ENCODE measurements at regions not wholly inside any gene's neighbourhood (a gene's known extent, or its start where the extent isn't known, plus 50 kb on each side); places are given as distances from the start of the nearest gene placed in this dataset.

DNA sequence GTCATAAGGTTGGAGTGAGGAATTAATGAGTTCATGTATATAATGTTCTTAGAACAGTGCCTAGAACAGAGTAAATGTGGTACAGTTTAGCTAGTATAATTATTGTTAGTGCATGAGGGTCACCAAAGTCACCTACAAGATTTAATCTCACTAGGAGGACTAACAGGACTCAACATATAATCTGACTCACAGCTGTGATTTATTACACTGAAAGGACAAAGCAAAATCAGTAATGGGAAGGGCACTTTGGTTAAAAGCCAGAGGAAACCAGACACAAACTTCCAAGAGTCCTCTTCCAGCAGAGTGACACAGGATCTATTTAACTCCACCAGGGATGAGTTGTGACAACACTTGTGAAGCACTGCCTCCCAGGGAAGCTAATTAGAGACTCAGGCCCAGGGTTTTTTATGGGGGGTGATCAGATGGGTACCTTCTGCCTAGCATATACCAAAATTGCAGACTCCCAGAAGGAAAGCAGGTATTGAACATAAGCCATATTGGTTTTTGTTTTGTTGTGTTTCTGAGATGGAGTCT lies 341.2 kb upstream of the DACH1 start:
- H3K27ac ChIP-seq (ENCODE audit: low read length) = no peak overlapping the region
- no peak overlapping the region for H3K4me3 Mint-ChIP-seq
- no peak overlapping the region for H3K4me3 ChIP-seq (ENCODE audit: control insufficient read depth in 1 of 2, extremely low read depth in 1 of 2, low read length in 1 of 2)
- H3K27me3 Mint-ChIP-seq = no peaks in the 10 kb centered on the region
- ChIA-PET POLR2A (no interaction called here), CTCF (interaction anchor here in 1 of 2 donors (0.7 kb wide), 1 partner anchor 1692 kb away, joined by 3 read pairs; no protein-coding TSS in a partner anchor)
- no peaks in the 10 kb centered on the region for H3K36me3 ChIP-seq (ENCODE audit: control insufficient read depth in 2 of 2, extremely low read depth in 1 of 2, insufficient read depth in 1 of 2, low read length in 1 of 2)
- H3K27ac Mint-ChIP-seq = no peak overlapping the region
- DNase-seq (no peak), ATAC-seq (replicated peaks in 1 of 4) (no peak)
- H3K27me3 ChIP-seq (replicated peaks in 1 of 2; ENCODE audit: control insufficient read depth in 2 of 2, extremely low read depth in 1 of 2, insufficient read depth in 2 of 2, low read length in 1 of 2) = no peaks in the 10 kb centered on the region
- H3K4me1 Mint-ChIP-seq = no peaks in the 10 kb centered on the region
- no peaks in the 10 kb centered on the region for H3K4me1 ChIP-seq (ENCODE audit: control insufficient read depth in 1 of 2, extremely low read depth in 1 of 2, insufficient read depth in 2 of 2, low read length in 2 of 2)
- peaks cover 0 to 4% (median 0%) of the 10 kb centered on the region in 3 donors for H3K9me3 Mint-ChIP-seq
- no peaks in the 10 kb centered on the region for H3K9me3 ChIP-seq
- H3K36me3 Mint-ChIP-seq = no peaks in the 10 kb centered on the region

DNA sequence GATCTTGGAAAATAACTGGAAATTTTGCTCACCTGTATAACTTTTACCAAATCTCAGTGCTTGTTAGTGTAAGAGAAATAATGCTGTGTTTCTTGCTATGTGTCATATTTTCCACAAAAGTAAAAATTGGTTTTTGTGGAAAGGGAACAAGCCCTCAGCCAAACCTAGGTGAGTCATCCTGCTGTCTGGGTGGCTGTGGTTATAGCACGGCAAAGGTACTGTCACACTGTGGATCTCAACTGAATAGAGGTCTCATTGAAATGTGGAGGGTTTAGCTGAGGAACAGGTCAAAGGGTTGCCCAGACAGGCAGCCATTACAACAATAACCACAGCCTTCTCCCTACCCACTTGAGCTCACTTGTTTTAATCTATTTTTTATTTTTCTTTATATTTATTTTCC lies 338.8 kb upstream of the DACH1 start:
- CTCF ChIA-PET = no interaction called here
- no peaks in the 10 kb centered on the region for H3K4me1 ChIP-seq (ENCODE audit: control insufficient read depth in 1 of 2, extremely low read depth in 1 of 2, insufficient read depth in 2 of 2, low read length in 2 of 2)
- H3K9me3 Mint-ChIP-seq = no peaks in the 10 kb centered on the region

DNA sequence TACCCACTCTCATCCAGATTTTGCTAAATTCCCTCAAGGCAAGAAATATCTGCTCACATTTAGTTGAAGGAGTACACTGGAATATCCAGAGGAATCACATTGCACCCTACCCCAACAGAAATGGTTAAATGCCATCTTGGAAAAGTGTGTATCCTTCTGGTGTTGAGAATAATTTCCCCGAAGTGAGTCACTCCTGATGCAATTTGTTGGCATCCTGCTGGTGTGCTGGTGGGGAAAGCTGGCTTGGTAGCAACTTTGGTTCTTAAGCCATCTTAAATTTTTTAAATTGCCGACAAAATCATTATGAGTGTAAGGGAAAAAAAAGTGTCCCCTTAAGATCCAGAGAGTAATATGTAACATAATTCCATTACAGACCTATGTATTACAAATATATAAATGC lies 337.3 kb upstream of the DACH1 start:
- Mint-ChIP-seq H3K27me3 (no peaks in the 10 kb centered on the region), H3K9me3 (no peaks in the 10 kb centered on the region), H3K4me3 (no peak overlapping the region), H3K36me3 (no peaks in the 10 kb centered on the region), H3K4me1 (no peaks in the 10 kb centered on the region), H3K27ac (no peak overlapping the region)
- H3K9me3 ChIP-seq = no peaks in the 10 kb centered on the region
- no peak overlapping the region for H3K27ac ChIP-seq (ENCODE audit: low read length)
- no peaks in the 10 kb centered on the region for H3K4me1 ChIP-seq (ENCODE audit: control insufficient read depth in 1 of 2, extremely low read depth in 1 of 2, insufficient read depth in 2 of 2, low read length in 2 of 2)
- H3K4me3 ChIP-seq (ENCODE audit: control insufficient read depth in 1 of 2, extremely low read depth in 1 of 2, low read length in 1 of 2) = no peak overlapping the region
- H3K36me3 ChIP-seq (ENCODE audit: control insufficient read depth in 2 of 2, extremely low read depth in 1 of 2, insufficient read depth in 1 of 2, low read length in 1 of 2) = no peaks in the 10 kb centered on the region
- ChIA-PET CTCF (no interaction called here), POLR2A (no interaction called here)
- ATAC-seq (replicated peaks in 1 of 4) (no peak), DNase-seq (no peak)
- 67% methylated on average over 1 of the region's 2 CpGs for WGBS (ENCODE audit: insufficient coverage)
- H3K27me3 ChIP-seq (replicated peaks in 1 of 2; ENCODE audit: control insufficient read depth in 2 of 2, extremely low read depth in 1 of 2, insufficient read depth in 2 of 2, low read length in 1 of 2) = no peaks in the 10 kb centered on the region

More for the DNA sequence above, 338.8 kb upstream of the DACH1 start:
- Histone ChIP-seq H3K9me3 (no peaks in the 10 kb centered on the region), H3K27me3 (replicated peaks in 1 of 2; ENCODE audit: control insufficient read depth in 2 of 2, extremely low read depth in 1 of 2, insufficient read depth in 2 of 2, low read length in 1 of 2) (no peaks in the 10 kb centered on the region), H3K4me3 (ENCODE audit: control insufficient read depth in 1 of 2, extremely low read depth in 1 of 2, low read length in 1 of 2) (no peak overlapping the region), H3K27ac (ENCODE audit: low read length) (no peak overlapping the region), H3K36me3 (ENCODE audit: control insufficient read depth in 2 of 2, extremely low read depth in 1 of 2, insufficient read depth in 1 of 2, low read length in 1 of 2) (no peaks in the 10 kb centered on the region)
- POLR2A ChIA-PET = no interaction called here
- no peak overlapping the region for H3K27ac Mint-ChIP-seq
- ATAC-seq (replicated peaks in 1 of 4) (no peak), DNase-seq (no peak)
- 40% methylated on average over 1 of the region's 1 CpG for WGBS (ENCODE audit: insufficient coverage)
- no peaks in the 10 kb centered on the region for H3K4me1 Mint-ChIP-seq
- H3K36me3 Mint-ChIP-seq = no peaks in the 10 kb centered on the region
- H3K27me3 Mint-ChIP-seq = no peaks in the 10 kb centered on the region
- H3K4me3 Mint-ChIP-seq = no peak overlapping the region

DNA sequence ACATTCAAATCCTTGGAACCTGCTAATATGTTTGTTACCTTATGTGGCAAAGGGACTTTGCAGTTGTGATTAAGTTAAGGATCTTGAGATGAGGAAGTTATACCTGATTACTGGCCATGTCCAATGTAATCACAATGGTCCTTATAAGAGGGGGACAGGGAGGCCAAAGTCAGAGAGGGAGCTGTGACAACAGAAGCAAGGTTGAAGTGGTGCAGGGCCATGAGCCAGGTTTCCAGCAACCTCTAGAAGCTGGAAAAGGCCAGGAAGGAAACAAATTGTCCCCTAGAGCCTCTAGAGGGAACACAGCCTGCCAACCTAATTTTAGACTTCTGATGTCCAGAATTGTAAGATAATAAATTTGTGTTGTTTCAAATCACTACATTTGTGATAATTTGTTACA lies 334.7 kb upstream of the DACH1 start:
- Mint-ChIP-seq H3K27me3 (no peaks in the 10 kb centered on the region), H3K36me3 (no peaks in the 10 kb centered on the region), H3K27ac (no peak overlapping the region), H3K9me3 (no peaks in the 10 kb centered on the region), H3K4me3 (no peak overlapping the region), H3K4me1 (no peaks in the 10 kb centered on the region)
- no peaks in the 10 kb centered on the region for H3K9me3 ChIP-seq
- H3K27me3 ChIP-seq (replicated peaks in 1 of 2; ENCODE audit: control insufficient read depth in 2 of 2, extremely low read depth in 1 of 2, insufficient read depth in 2 of 2, low read length in 1 of 2) = no peaks in the 10 kb centered on the region
- H3K4me1 ChIP-seq (ENCODE audit: control insufficient read depth in 1 of 2, extremely low read depth in 1 of 2, insufficient read depth in 2 of 2, low read length in 2 of 2) = no peaks in the 10 kb centered on the region
- ATAC-seq (replicated peaks in 1 of 4) (no peak), DNase-seq (no peak)
- H3K4me3 ChIP-seq (ENCODE audit: control insufficient read depth in 1 of 2, extremely low read depth in 1 of 2, low read length in 1 of 2) = no peak overlapping the region
- ChIA-PET POLR2A (no interaction called here), CTCF (no interaction called here)
- no peak overlapping the region for H3K27ac ChIP-seq (ENCODE audit: low read length)
- H3K36me3 ChIP-seq (ENCODE audit: control insufficient read depth in 2 of 2, extremely low read depth in 1 of 2, insufficient read depth in 1 of 2, low read length in 1 of 2) = no peaks in the 10 kb centered on the region

DNA sequence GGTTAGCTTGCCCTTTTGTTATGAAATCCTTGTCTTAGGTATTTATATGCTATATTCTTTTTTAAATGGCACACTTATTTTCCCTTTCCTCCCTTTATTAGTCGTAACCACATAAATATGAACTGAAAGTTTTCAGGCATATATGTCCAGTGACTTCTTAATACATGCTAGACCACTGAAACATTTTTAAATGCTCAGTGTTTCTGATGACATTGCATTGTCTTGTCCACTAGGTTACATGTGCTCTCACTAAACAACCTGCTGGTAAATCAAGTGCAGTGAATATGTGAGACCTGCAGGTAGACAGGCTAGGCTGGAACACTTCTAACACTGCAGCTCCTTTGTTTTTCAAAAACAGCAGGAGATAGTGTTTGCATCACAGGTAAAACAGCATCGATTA lies 332.6 kb upstream of the DACH1 start:
- no peaks in the 10 kb centered on the region for H3K36me3 Mint-ChIP-seq
- Histone ChIP-seq H3K27ac (ENCODE audit: low read length) (no peak overlapping the region), H3K9me3 (no peaks in the 10 kb centered on the region), H3K4me1 (ENCODE audit: control insufficient read depth in 1 of 2, extremely low read depth in 1 of 2, insufficient read depth in 2 of 2, low read length in 2 of 2) (no peaks in the 10 kb centered on the region), H3K36me3 (ENCODE audit: control insufficient read depth in 2 of 2, extremely low read depth in 1 of 2, insufficient read depth in 1 of 2, low read length in 1 of 2) (no peaks in the 10 kb centered on the region), H3K4me3 (ENCODE audit: control insufficient read depth in 1 of 2, extremely low read depth in 1 of 2, low read length in 1 of 2) (no peak overlapping the region), H3K27me3 (replicated peaks in 1 of 2; ENCODE audit: control insufficient read depth in 2 of 2, extremely low read depth in 1 of 2, insufficient read depth in 2 of 2, low read length in 1 of 2) (no peaks in the 10 kb centered on the region)
- DNase-seq (no peak), ATAC-seq (replicated peaks in 1 of 4) (no peak)
- H3K4me1 Mint-ChIP-seq = no peaks in the 10 kb centered on the region
- H3K27me3 Mint-ChIP-seq = no peaks in the 10 kb centered on the region
- POLR2A ChIA-PET = no interaction called here
- H3K27ac Mint-ChIP-seq = no peak overlapping the region
- H3K4me3 Mint-ChIP-seq = no peak overlapping the region
- no CpG with 5 or more reads among the region's 2 CpGs for WGBS (ENCODE audit: insufficient coverage)
- H3K9me3 Mint-ChIP-seq = peaks cover 0 to 2% (median 0%) of the 10 kb centered on the region in 3 donors
- CTCF ChIA-PET = no interaction called here

DNA sequence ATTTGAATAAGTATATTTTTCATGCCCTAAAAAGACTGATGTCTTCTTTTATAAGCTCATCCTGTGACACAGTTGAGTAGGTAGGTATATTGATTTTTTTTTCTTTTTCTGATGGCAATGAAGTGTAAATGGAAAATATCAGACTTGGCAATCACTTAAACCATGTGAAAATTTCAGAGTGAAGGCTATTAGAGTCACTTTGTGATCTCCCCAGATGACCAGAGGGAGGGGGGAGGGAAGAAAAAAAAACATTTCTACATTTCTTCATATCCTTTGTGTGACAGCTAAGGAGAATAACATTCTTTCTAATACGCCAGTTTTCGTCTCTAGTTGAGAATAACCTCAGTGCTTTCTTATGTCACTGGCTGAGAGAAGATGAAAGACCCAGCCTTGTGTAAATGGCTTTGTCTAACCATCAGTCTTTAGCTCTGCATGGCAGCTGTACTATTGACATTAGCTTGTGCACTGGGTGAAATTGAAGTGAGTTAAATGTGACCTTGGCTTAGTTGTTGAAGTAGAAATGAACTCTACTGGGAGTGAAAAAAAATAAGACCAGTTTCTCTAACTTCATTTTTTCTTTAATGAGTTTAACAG lies 332.1 kb upstream of the DACH1 start:
- no peak for ATAC-seq (replicated peaks in 1 of 4)
- ChIA-PET POLR2A (no interaction called here), CTCF (interaction anchor here in 1 of 2 donors (0.7 kb wide), 1 partner anchor 315 kb away, joined by 11 read pairs; no protein-coding TSS in a partner anchor)
- H3K4me3 ChIP-seq (ENCODE audit: control insufficient read depth in 1 of 2, extremely low read depth in 1 of 2, low read length in 1 of 2) = no peak overlapping the region
- H3K27ac ChIP-seq (ENCODE audit: low read length) = no peak overlapping the region
- no peaks in the 10 kb centered on the region for H3K9me3 ChIP-seq
- 70% methylated on average over 2 of the region's 2 CpGs for WGBS (ENCODE audit: insufficient coverage)
- Mint-ChIP-seq H3K27me3 (no peaks in the 10 kb centered on the region), H3K4me3 (no peak overlapping the region), H3K27ac (no peak overlapping the region), H3K9me3 (peaks cover 0 to 2% (median 0%) of the 10 kb centered on the region in 3 donors), H3K36me3 (no peaks in the 10 kb centered on the region), H3K4me1 (no peaks in the 10 kb centered on the region)
- H3K4me1 ChIP-seq (ENCODE audit: control insufficient read depth in 1 of 2, extremely low read depth in 1 of 2, insufficient read depth in 2 of 2, low read length in 2 of 2) = no peaks in the 10 kb centered on the region
- DNase-seq = no peak
- no peaks in the 10 kb centered on the region for H3K36me3 ChIP-seq (ENCODE audit: control insufficient read depth in 2 of 2, extremely low read depth in 1 of 2, insufficient read depth in 1 of 2, low read length in 1 of 2)
- no peaks in the 10 kb centered on the region for H3K27me3 ChIP-seq (replicated peaks in 1 of 2; ENCODE audit: control insufficient read depth in 2 of 2, extremely low read depth in 1 of 2, insufficient read depth in 2 of 2, low read length in 1 of 2)

DNA sequence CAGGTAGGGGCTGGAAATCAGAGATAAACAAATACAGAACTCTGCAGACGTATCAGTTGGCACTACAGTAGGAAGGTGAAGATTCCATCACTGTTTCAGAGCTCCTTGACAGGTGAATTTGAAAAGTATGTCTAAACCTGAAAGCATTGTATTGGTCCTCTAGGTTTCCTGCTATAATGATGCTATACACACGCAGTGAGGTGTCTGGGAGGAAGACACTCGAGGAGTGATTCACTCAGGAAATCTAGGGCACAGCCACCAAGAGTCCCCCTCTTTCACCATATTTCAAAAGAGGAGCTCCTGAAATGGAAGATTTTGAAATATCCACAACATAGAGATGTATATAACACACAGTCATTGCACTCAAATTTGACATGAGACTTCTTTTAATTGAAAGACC lies 331.0 kb upstream of the DACH1 start:
- Mint-ChIP-seq H3K36me3 (no peaks in the 10 kb centered on the region), H3K27me3 (no peaks in the 10 kb centered on the region), H3K27ac (no peak overlapping the region), H3K4me1 (no peaks in the 10 kb centered on the region), H3K9me3 (peaks cover 0 to 2% (median 0%) of the 10 kb centered on the region in 3 donors), H3K4me3 (no peak overlapping the region)
- POLR2A ChIA-PET = no interaction called here
- CTCF ChIA-PET = no interaction called here
- DNase-seq = no peak
- Histone ChIP-seq H3K27ac (ENCODE audit: low read length) (no peak overlapping the region), H3K9me3 (no peaks in the 10 kb centered on the region), H3K4me1 (ENCODE audit: control insufficient read depth in 1 of 2, extremely low read depth in 1 of 2, insufficient read depth in 2 of 2, low read length in 2 of 2) (no peaks in the 10 kb centered on the region), H3K27me3 (replicated peaks in 1 of 2; ENCODE audit: control insufficient read depth in 2 of 2, extremely low read depth in 1 of 2, insufficient read depth in 2 of 2, low read length in 1 of 2) (no peaks in the 10 kb centered on the region), H3K4me3 (ENCODE audit: control insufficient read depth in 1 of 2, extremely low read depth in 1 of 2, low read length in 1 of 2) (no peak overlapping the region), H3K36me3 (ENCODE audit: control insufficient read depth in 2 of 2, extremely low read depth in 1 of 2, insufficient read depth in 1 of 2, low read length in 1 of 2) (no peaks in the 10 kb centered on the region)
- 60% methylated on average over 1 of the region's 3 CpGs for WGBS (ENCODE audit: insufficient coverage)
- ATAC-seq (replicated peaks in 1 of 4) = no peak
